ENCODE measurements at regions not wholly inside any gene's neighbourhood (a gene's known extent, or its start where the extent isn't known, plus 50 kb on each side); places are given as distances from the start of the nearest gene placed in this dataset.

- TF ChIP-seq POLR2A (IDR thresholded peaks at IDR 0.05): no peak
- no peak for TF ChIP-seq CTCF (IDR thresholded peaks at IDR 0.05)
- TF ChIP-seq POLR2AphosphoS5 (IDR thresholded peaks at IDR 0.05): no peak
Observed at GRCh38 chr2:180349809-180350208, 342.7 kb upstream of the CWC22 start.
